SK-N-SH treated with all-trans-retinoic acid at 6 μM for 48 hours (cell line): ENCODE measurements at regions not wholly inside any gene's neighbourhood (a gene's known extent, or its start where the extent isn't known, plus 50 kb on each side); places are given as distances from the start of the nearest gene placed in this dataset.

ENCODE experiments used
- ISL1 ChIP-seq: fragments of 250-450 bp; sonication (Bioruptor Pico); IDR thresholded peaks from 2 replicates; pipeline ENCODE4 v2.1.2; 2022; ENCODE audit warnings: mild to moderate bottlenecking, moderate library complexity
- ZC3H10 ChIP-seq: fragments of 250-450 bp; sonication (Bioruptor Pico); IDR thresholded peaks from 2 replicates; pipeline ENCODE4 v1.5.1; 2021; ENCODE audit warnings: mild to moderate bottlenecking, moderate library complexity
- TF ChIP-seq, protein P1 (sequence below): fragments of 250-450 bp; sonication (Bioruptor Pico); IDR thresholded peaks from 2 replicates; pipeline ENCODE4 v1.5.0; 2020; ENCODE audit warnings: mild to moderate bottlenecking, moderate library complexity
- TF ChIP-seq, protein P2 (sequence below): fragments of 250-450 bp; sonication (Bioruptor Pico); IDR thresholded peaks from 2 replicates; pipeline ENCODE4 v1.8.0; 2020; ENCODE audit warnings: mild to moderate bottlenecking, moderate library complexity, borderline replicate concordance

DNA sequence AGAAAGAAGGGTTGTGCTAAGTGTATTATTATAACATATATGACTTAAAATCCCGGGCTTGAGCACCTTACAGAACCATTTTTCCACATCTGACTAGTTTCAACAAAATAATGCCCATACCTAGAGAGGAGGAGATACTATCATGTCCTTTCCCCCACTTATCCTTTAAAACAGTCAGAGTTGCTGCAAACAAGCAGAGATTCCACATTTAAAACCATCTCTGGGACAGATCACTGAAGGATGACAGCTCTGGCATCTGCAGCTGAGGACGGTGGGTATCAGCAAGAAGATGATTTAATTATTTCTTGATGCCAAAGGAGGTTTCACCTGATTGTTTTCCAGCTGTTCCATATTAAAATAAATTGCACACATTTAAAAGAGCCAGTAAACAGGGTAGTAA, 328.0 kb upstream of the TMTC1 start:
- TF ChIP-seq, protein P1, sequence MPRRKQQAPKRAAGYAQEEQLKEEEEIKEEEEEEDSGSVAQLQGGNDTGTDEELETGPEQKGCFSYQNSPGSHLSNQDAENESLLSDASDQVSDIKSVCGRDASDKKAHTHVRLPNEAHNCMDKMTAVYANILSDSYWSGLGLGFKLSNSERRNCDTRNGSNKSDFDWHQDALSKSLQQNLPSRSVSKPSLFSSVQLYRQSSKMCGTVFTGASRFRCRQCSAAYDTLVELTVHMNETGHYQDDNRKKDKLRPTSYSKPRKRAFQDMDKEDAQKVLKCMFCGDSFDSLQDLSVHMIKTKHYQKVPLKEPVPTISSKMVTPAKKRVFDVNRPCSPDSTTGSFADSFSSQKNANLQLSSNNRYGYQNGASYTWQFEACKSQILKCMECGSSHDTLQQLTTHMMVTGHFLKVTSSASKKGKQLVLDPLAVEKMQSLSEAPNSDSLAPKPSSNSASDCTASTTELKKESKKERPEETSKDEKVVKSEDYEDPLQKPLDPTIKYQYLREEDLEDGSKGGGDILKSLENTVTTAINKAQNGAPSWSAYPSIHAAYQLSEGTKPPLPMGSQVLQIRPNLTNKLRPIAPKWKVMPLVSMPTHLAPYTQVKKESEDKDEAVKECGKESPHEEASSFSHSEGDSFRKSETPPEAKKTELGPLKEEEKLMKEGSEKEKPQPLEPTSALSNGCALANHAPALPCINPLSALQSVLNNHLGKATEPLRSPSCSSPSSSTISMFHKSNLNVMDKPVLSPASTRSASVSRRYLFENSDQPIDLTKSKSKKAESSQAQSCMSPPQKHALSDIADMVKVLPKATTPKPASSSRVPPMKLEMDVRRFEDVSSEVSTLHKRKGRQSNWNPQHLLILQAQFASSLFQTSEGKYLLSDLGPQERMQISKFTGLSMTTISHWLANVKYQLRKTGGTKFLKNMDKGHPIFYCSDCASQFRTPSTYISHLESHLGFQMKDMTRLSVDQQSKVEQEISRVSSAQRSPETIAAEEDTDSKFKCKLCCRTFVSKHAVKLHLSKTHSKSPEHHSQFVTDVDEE (CRISPR knock-in tag): peak; percentile 85
- TF ChIP-seq, protein P2, sequence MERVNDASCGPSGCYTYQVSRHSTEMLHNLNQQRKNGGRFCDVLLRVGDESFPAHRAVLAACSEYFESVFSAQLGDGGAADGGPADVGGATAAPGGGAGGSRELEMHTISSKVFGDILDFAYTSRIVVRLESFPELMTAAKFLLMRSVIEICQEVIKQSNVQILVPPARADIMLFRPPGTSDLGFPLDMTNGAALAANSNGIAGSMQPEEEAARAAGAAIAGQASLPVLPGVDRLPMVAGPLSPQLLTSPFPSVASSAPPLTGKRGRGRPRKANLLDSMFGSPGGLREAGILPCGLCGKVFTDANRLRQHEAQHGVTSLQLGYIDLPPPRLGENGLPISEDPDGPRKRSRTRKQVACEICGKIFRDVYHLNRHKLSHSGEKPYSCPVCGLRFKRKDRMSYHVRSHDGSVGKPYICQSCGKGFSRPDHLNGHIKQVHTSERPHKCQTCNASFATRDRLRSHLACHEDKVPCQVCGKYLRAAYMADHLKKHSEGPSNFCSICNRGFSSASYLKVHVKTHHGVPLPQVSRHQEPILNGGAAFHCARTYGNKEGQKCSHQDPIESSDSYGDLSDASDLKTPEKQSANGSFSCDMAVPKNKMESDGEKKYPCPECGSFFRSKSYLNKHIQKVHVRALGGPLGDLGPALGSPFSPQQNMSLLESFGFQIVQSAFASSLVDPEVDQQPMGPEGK (CRISPR knock-in tag): no peak
- TF ChIP-seq ZC3H10 (CRISPR knock-in tag) (no peak), ISL1 (peak; percentile 66)
